Adrenal gland (tissue), 5 donors: ENCODE measurements at regions not wholly inside any gene's neighbourhood (a gene's known extent, or its start where the extent isn't known, plus 50 kb on each side); places are given as distances from the start of the nearest gene placed in this dataset.

Experiments
- POLR2A ChIP-seq, 2 donors: fragments of 450-650 bp; IDR thresholded peaks; one replicate each; pipeline ENCODE4 v1.6.1; 2017; ENCODE audit warnings: antibody characterized with exemption in 2 of 2, mild to moderate bottlenecking in 2 of 2, moderate library complexity in 1 of 2
- TF ChIP-seq, protein P1 (sequence below), 6 experiments: fragments of 450-650 bp in 4 of 6; fragments of 200-600 bp in 2 of 6; sonication (generic) in 1 of 6; IDR thresholded peaks; 1 replicate in 5 of 6; 2 replicates in 1 of 6; pipeline versions ENCODE4 v1.5.1 to v1.8.0; 2016 to 2021; ENCODE audit warnings: antibody characterized with exemption in 6 of 6, mild to moderate bottlenecking in 2 of 6, moderate library complexity in 1 of 6
- donor health status: DM: no; HTN: no; CAD: no.

DNA sequence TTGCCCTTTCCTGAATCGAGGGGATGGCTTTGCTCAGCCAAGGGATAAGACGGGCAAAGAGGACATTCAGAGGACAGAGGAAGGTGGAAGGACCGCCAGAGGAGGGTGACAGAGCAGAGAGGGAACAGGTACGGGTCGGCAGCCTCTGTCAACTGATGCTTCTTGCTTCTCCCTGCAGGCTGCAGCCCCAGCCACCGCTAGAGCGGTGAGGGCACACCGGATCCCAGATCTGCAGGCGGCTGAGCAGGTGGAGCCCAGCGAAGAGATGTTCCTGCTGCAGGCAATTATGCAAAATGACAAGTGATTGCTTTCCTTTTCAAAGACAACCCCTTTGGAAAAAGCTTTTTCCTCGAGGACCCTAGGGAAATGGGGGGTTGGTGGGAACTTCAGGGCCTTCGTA lies 181.9 kb upstream of the ANKRD30A start:
- no peak for TF ChIP-seq POLR2A (IDR thresholded peaks at IDR 0.05)
- TF ChIP-seq, protein P1, sequence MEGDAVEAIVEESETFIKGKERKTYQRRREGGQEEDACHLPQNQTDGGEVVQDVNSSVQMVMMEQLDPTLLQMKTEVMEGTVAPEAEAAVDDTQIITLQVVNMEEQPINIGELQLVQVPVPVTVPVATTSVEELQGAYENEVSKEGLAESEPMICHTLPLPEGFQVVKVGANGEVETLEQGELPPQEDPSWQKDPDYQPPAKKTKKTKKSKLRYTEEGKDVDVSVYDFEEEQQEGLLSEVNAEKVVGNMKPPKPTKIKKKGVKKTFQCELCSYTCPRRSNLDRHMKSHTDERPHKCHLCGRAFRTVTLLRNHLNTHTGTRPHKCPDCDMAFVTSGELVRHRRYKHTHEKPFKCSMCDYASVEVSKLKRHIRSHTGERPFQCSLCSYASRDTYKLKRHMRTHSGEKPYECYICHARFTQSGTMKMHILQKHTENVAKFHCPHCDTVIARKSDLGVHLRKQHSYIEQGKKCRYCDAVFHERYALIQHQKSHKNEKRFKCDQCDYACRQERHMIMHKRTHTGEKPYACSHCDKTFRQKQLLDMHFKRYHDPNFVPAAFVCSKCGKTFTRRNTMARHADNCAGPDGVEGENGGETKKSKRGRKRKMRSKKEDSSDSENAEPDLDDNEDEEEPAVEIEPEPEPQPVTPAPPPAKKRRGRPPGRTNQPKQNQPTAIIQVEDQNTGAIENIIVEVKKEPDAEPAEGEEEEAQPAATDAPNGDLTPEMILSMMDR (IDR thresholded peaks at IDR 0.05) = no peak
